ENCODE measurements at regions not wholly inside any gene's neighbourhood (a gene's known extent, or its start where the extent isn't known, plus 50 kb on each side); places are given as distances from the start of the nearest gene placed in this dataset.

GRCh38 chr2:228655331-228655730 is 473.8 kb upstream of the SPHKAP start:
- Mint-ChIP-seq H3K4me1 (ENCODE audit: low read depth, unreplicated experiment) (no peaks in the 10 kb centered on the region), H3K27me3 (ENCODE audit: insufficient read depth, unreplicated experiment) (no peaks in the 10 kb centered on the region), H3K9me3 (ENCODE audit: unreplicated experiment) (peaks cover 11% of the 10 kb centered on the region), H3K36me3 (ENCODE audit: insufficient read depth, unreplicated experiment) (no peaks in the 10 kb centered on the region), H3K4me3 (ENCODE audit: unreplicated experiment) (no peak overlapping the region), H3K27ac (ENCODE audit: unreplicated experiment) (no peak overlapping the region)
- intact Hi-C loops (cut with micrococcal nuclease; ENCODE audit: unreplicated experiment), result loop anchor here (5.0 to 10.0 kb wide), 3 partner anchors 131 to 763 kb away; no protein-coding TSS in a partner anchor
- CTCF ChIA-PET, result no interaction called here
- H3K4me3 ChIP-seq (ENCODE audit: low read depth, low read length), result no peak overlapping the region
- no peaks in the 10 kb centered on the region for H3K36me3 ChIP-seq (ENCODE audit: control insufficient read depth, insufficient read depth, low read length)
- H3K27me3 ChIP-seq (replicated peaks; ENCODE audit: control insufficient read depth, insufficient read depth, low read length), result no peaks in the 10 kb centered on the region
- no peaks in the 10 kb centered on the region for H3K9me3 ChIP-seq
- no peak for DNase-seq
- TF ChIP-seq CTCF (IDR thresholded peaks at IDR 0.05; ENCODE audit: insufficient read depth in 1 of 2, low read depth in 1 of 2, low read length in 1 of 2, severe bottlenecking in 1 of 2, unreplicated experiment in 1 of 2), result no peak
- BruUV-seq (replicated peaks), result no TSS peak
- POLR2A ChIA-PET, result no interaction called here
- peaks cover 29% of the 10 kb centered on the region for H3K4me1 ChIP-seq

- TF ChIP-seq CTCF (IDR thresholded peaks at IDR 0.05; ENCODE audit: insufficient read depth in 1 of 2, low read depth in 1 of 2, low read length in 1 of 2, severe bottlenecking in 1 of 2, unreplicated experiment in 1 of 2), result no peak
- no peaks in the 10 kb centered on the region for H3K27me3 ChIP-seq (replicated peaks; ENCODE audit: control insufficient read depth, insufficient read depth, low read length)
- ChIA-PET CTCF (no interaction called here), POLR2A (no interaction called here)
- BruUV-seq (replicated peaks), result no TSS peak
- no peak overlapping the region for H3K4me3 ChIP-seq (ENCODE audit: low read depth, low read length)
- intact Hi-C loops (cut with micrococcal nuclease; ENCODE audit: unreplicated experiment), result loop anchor here (5.0 to 10.0 kb wide), 3 partner anchors 130 to 762 kb away; no protein-coding TSS in a partner anchor
- no peak for DNase-seq
- peaks cover 29% of the 10 kb centered on the region for H3K4me1 ChIP-seq
- Mint-ChIP-seq H3K27ac (ENCODE audit: unreplicated experiment) (no peak overlapping the region), H3K9me3 (ENCODE audit: unreplicated experiment) (peaks cover 11% of the 10 kb centered on the region), H3K36me3 (ENCODE audit: insufficient read depth, unreplicated experiment) (no peaks in the 10 kb centered on the region), H3K27me3 (ENCODE audit: insufficient read depth, unreplicated experiment) (no peaks in the 10 kb centered on the region), H3K4me3 (ENCODE audit: unreplicated experiment) (no peak overlapping the region), H3K4me1 (ENCODE audit: low read depth, unreplicated experiment) (no peaks in the 10 kb centered on the region)
- no peaks in the 10 kb centered on the region for H3K36me3 ChIP-seq (ENCODE audit: control insufficient read depth, insufficient read depth, low read length)
- H3K9me3 ChIP-seq, result no peaks in the 10 kb centered on the region
Observed at GRCh38 chr2:228654707-228655106, 473.2 kb upstream of the SPHKAP start.

- TF ChIP-seq CTCF (IDR thresholded peaks at IDR 0.05; ENCODE audit: insufficient read depth in 1 of 2, low read depth in 1 of 2, low read length in 1 of 2, severe bottlenecking in 1 of 2, unreplicated experiment in 1 of 2), result no peak
- no peak overlapping the region for H3K4me3 ChIP-seq (ENCODE audit: low read depth, low read length)
- no peak overlapping the region for H3K27ac Mint-ChIP-seq (ENCODE audit: unreplicated experiment)
- H3K4me1 ChIP-seq, result peaks cover 29% of the 10 kb centered on the region
- H3K36me3 ChIP-seq (ENCODE audit: control insufficient read depth, insufficient read depth, low read length), result no peaks in the 10 kb centered on the region
- ChIA-PET CTCF (no interaction called here), POLR2A (no interaction called here)
- H3K27me3 ChIP-seq (replicated peaks; ENCODE audit: control insufficient read depth, insufficient read depth, low read length), result no peaks in the 10 kb centered on the region
- intact Hi-C loops (cut with micrococcal nuclease; ENCODE audit: unreplicated experiment), result loop anchor here (2.0 to 10.0 kb wide), 2 partner anchors 25 to 129 kb away; no protein-coding TSS in a partner anchor
- no peaks in the 10 kb centered on the region for H3K4me1 Mint-ChIP-seq (ENCODE audit: low read depth, unreplicated experiment)
- DNase-seq, result no peak
- H3K9me3 ChIP-seq, result no peaks in the 10 kb centered on the region
- H3K27me3 Mint-ChIP-seq (ENCODE audit: insufficient read depth, unreplicated experiment), result no peaks in the 10 kb centered on the region
- no TSS peak for BruUV-seq (replicated peaks)
- no peak overlapping the region for H3K4me3 Mint-ChIP-seq (ENCODE audit: unreplicated experiment)
- peaks cover 11% of the 10 kb centered on the region for H3K9me3 Mint-ChIP-seq (ENCODE audit: unreplicated experiment)
- H3K36me3 Mint-ChIP-seq (ENCODE audit: insufficient read depth, unreplicated experiment), result no peaks in the 10 kb centered on the region
Observed at GRCh38 chr2:228653884-228654283, 472.4 kb upstream of the SPHKAP start.

Data from Caco-2 (cell line).